ENCODE measurements at regions not wholly inside any gene's neighbourhood (a gene's known extent, or its start where the extent isn't known, plus 50 kb on each side); places are given as distances from the start of the nearest gene placed in this dataset.

GRCh38 chr12:33566403-33566802 lies 126.8 kb upstream of the SYT10 start:
- no peaks in the 10 kb centered on the region for H3K79me2 ChIP-seq (ENCODE audit: insufficient read depth, low read length)
- H3K27me3 ChIP-seq (ENCODE audit: insufficient read depth, low read length), result no peaks in the 10 kb centered on the region
- Mint-ChIP-seq H3K4me1 (no peaks in the 10 kb centered on the region), H3K27ac (no peak overlapping the region), H3K27me3 (ENCODE audit: low read depth) (no peaks in the 10 kb centered on the region), H3K36me3 (ENCODE audit: insufficient read depth in 1 of 3, low read depth in 3 of 3) (peaks cover 0 to 9% (median 7%) of the 10 kb centered on the region in 3 experiments; a peak in 5 of 7 replicates), H3K4me3 (no peak overlapping the region), H3K9me3 (peaks cover 7 to 10% of the 10 kb centered on the region in 2 experiments; a peak in 4 of 5 replicates)
- no peak overlapping the region for H2BK15ac ChIP-seq (ENCODE audit: low read depth, low read length)
- no peak overlapping the region for H3K23ac ChIP-seq (ENCODE audit: insufficient read length, low read depth, low read length)
- no peak overlapping the region for H3K18ac ChIP-seq (ENCODE audit: insufficient read length, low read depth, low read length)
- H3T11ph ChIP-seq (ENCODE audit: low read length), result no peak overlapping the region
- no peak for TF ChIP-seq CTCF (conservative IDR thresholded peaks at IDR 0.05)
- H3K23me2 ChIP-seq (ENCODE audit: insufficient read length, low read depth, low read length, poor library complexity, severe bottlenecking), result no peaks in the 10 kb centered on the region
- H3K9me3 ChIP-seq (ENCODE audit: control insufficient read depth, low read depth, low read length), result no peaks in the 10 kb centered on the region
- no peak overlapping the region for H4K5ac ChIP-seq (ENCODE audit: insufficient read length, low read depth, low read length)
- H4K8ac ChIP-seq (replicated peaks; ENCODE audit: insufficient read length, low read depth, low read length), result no peak overlapping the region
- no peaks in the 10 kb centered on the region; the same call in 1 of the 2 replicates for H3K4me1 ChIP-seq (ENCODE audit: insufficient read depth, low read length)
- H3K79me1 ChIP-seq (ENCODE audit: insufficient read depth, low read depth, low read length, poor library complexity, severe bottlenecking), result no peaks in the 10 kb centered on the region
- no peak overlapping the region for H2BK5ac ChIP-seq (ENCODE audit: insufficient read length, low read length)
- no peak overlapping the region for H2BK20ac ChIP-seq (ENCODE audit: low read depth, low read length, poor library complexity, severe bottlenecking)
- no peaks in the 10 kb centered on the region for H4K20me1 ChIP-seq (ENCODE audit: control insufficient read depth, insufficient read depth, insufficient read length)
- WGBS (ENCODE audit: extremely low coverage, insufficient read length, low lambda C conversion rate), result no CpG with 5 or more reads among the region's 3 CpGs
- no peak overlapping the region for H2AFZ ChIP-seq (ENCODE audit: low read length)
- H3K4me2 ChIP-seq (ENCODE audit: insufficient read depth, insufficient read length, low read length), result no peak overlapping the region
- H2AK5ac ChIP-seq (ENCODE audit: insufficient read length, low read length), result no peak overlapping the region
- H2BK12ac ChIP-seq (ENCODE audit: insufficient read length, low read depth, low read length), result no peak overlapping the region
- no peak overlapping the region for H3K4ac ChIP-seq (ENCODE audit: low read depth, low read length)
- H3K27ac ChIP-seq (ENCODE audit: insufficient read length, low read depth, low read length), result no peak overlapping the region
- no peak overlapping the region for H4K91ac ChIP-seq (ENCODE audit: insufficient read length, low read depth, low read length)
- no peak overlapping the region for H3K14ac ChIP-seq (ENCODE audit: insufficient read depth, low read length)
- no peak for DNase-seq
- no peak overlapping the region for H3K9ac ChIP-seq (ENCODE audit: extremely low read depth, insufficient read length, low read length)
- H2BK120ac ChIP-seq (ENCODE audit: low read depth, low read length, poor library complexity, severe bottlenecking), result no peak overlapping the region
- H3K56ac ChIP-seq (ENCODE audit: insufficient read length, low read depth, low read length), result no peak overlapping the region

Measured in H9 (cell line).